OCI-LY3 (cell line): ENCODE measurements at regions not wholly inside any gene's neighbourhood (a gene's known extent, or its start where the extent isn't known, plus 50 kb on each side); places are given as distances from the start of the nearest gene placed in this dataset.
"Not testable (repeated sequence)": the region's sequence is repeated elsewhere in the genome, so short reads cannot be mapped to it uniquely, and the experiment has no call there.

ENCODE experiments used
- CTCF ChIP-seq: fragments of 200-600, 300-600 bp; sonication (generic); IDR thresholded peaks from 2 replicates; pipeline ENCODE4 v1.5.1; 2014; ENCODE audit warnings: antibody characterized with exemption, low read length, low read depth
- EZH2phosphoT487 ChIP-seq: fragments of 200-600 bp; shearing (Covaris generic); IDR thresholded peaks from 2 replicates; pipeline ENCODE4 v1.6.1; 2018; ENCODE audit warnings: antibody characterized with exemption, mixed run types, low read depth

DNA sequence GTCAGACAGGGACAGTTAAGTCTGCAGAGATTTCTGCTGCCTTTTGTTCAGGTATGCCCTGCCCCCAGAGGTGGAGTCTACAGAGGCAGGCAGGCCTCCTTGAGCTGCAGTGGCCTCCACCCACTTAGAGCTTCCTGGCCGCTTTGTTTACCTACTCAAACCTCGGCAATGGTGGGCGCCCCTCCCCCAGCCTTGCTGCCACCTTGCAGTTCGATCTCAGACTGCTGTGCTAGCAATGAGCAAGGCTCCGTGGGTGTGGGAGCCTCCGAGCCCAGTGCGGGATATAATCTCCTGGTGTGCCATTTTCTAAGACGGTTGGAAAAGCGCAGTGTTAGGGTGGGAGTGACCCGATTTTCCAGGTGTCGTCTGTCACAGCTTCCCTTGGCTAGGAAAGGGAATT, 465.7 kb upstream of the LRRC7 start:
- TF ChIP-seq CTCF, EZH2phosphoT487: not testable (repeated sequence)
